Activated T-cell treated with anti-CD3 and anti-CD28 coated beads, Interleukin-2, amount 50 U/mL, for 24 hours (primary cell): ENCODE measurements at regions not wholly inside any gene's neighbourhood (a gene's known extent, or its start where the extent isn't known, plus 50 kb on each side); places are given as distances from the start of the nearest gene placed in this dataset.

Experiments used
- DNase-seq: peaks from one replicate; pipeline ENCODE4 v3.0.0-alpha.2; 2020
- H3K27ac Mint-ChIP-seq: 2 replicates; pipeline ENCODE4 v1.8.0; 2020; ENCODE audit warnings: mild to moderate bottlenecking, mixed read lengths
- H3K27me3 Mint-ChIP-seq: 2 replicates; pipeline ENCODE4 v1.8.0; 2020; ENCODE audit warnings: mixed read lengths
- H3K36me3 Mint-ChIP-seq: 2 replicates; pipeline ENCODE4 v1.8.0; 2020; ENCODE audit warnings: low read depth, mixed read lengths
- H3K4me1 Mint-ChIP-seq: 2 replicates; pipeline ENCODE4 v1.8.0; 2020; ENCODE audit warnings: low read depth, mixed read lengths
- H3K4me3 Mint-ChIP-seq: 2 replicates; pipeline ENCODE4 v1.8.0; 2020; ENCODE audit warnings: mild to moderate bottlenecking, moderate library complexity, mixed read lengths
- H3K9me3 Mint-ChIP-seq: 2 replicates; pipeline ENCODE4 v1.8.0; 2020; ENCODE audit warnings: mixed read lengths

- Mint-ChIP-seq H3K4me3 (no peak overlapping the region), H3K9me3 (no peaks in the 10 kb centered on the region), H3K36me3 (no peaks in the 10 kb centered on the region), H3K27me3 (peaks cover 3% of the 10 kb centered on the region), H3K4me1 (peaks cover 21% of the 10 kb centered on the region), H3K27ac (no peak overlapping the region)
- DNase-seq = no peak
Observed at GRCh38 chr9:14962193-14962882, 52.1 kb upstream of the FREM1 start.

- peaks cover 3% of the 10 kb centered on the region for H3K27me3 Mint-ChIP-seq
- H3K4me1 Mint-ChIP-seq = peaks cover 21% of the 10 kb centered on the region
- no peak overlapping the region for H3K4me3 Mint-ChIP-seq
- no peak overlapping the region for H3K27ac Mint-ChIP-seq
- H3K36me3 Mint-ChIP-seq = no peaks in the 10 kb centered on the region
- no peak for DNase-seq
- no peaks in the 10 kb centered on the region for H3K9me3 Mint-ChIP-seq
Observed at GRCh38 chr9:14961372-14962068, 51.3 kb upstream of the FREM1 start.

GRCh38 chr9:14960881-14961280 is 50.7 kb upstream of the FREM1 start:
- H3K36me3 Mint-ChIP-seq = no peaks in the 10 kb centered on the region
- peaks cover 21% of the 10 kb centered on the region for H3K4me1 Mint-ChIP-seq
- H3K27me3 Mint-ChIP-seq = peaks cover under 1% of the 10 kb centered on the region
- H3K4me3 Mint-ChIP-seq = no peak overlapping the region
- no peaks in the 10 kb centered on the region for H3K9me3 Mint-ChIP-seq
- DNase-seq = no peak
- no peak overlapping the region for H3K27ac Mint-ChIP-seq
